ENCODE measurements at regions not wholly inside any gene's neighbourhood (a gene's known extent, or its start where the extent isn't known, plus 50 kb on each side); places are given as distances from the start of the nearest gene placed in this dataset.

DNA sequence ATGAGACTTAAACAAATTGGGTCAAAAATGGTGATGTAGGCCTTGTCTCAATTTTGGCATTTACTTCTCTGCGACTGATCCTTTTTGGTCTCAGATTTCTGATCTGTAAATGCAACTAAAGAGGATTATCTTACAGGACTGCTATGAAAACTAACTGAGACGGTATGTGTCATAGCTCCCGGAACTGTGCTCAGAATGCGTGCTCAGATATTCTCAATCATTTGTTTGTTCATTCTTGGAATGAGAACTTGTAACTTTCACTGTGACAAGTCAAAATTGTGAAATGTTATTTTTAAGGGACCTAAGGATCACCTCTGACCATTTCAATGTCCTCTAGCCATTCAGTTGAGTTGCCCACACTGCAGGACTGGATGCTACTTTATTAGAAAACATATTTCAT is 498.2 kb upstream of the PIK3C3 start:
- no peak overlapping the region for H3K27ac Mint-ChIP-seq (ENCODE audit: unreplicated experiment)
- Histone ChIP-seq H3K36me3 (ENCODE audit: control insufficient read depth, insufficient read depth, low read length) (no peaks in the 10 kb centered on the region), H3K27me3 (replicated peaks; ENCODE audit: control insufficient read depth, insufficient read depth, low read length) (no peaks in the 10 kb centered on the region), H3K4me1 (peaks cover 4% of the 10 kb centered on the region; the same call in 1 of the 2 replicates), H3K4me3 (ENCODE audit: low read depth, low read length) (no peak overlapping the region), H3K9me3 (no peaks in the 10 kb centered on the region)
- no peaks in the 10 kb centered on the region for H3K27me3 Mint-ChIP-seq (ENCODE audit: insufficient read depth, unreplicated experiment)
- DNase-seq = no peak
- CTCF ChIA-PET = no interaction called here
- TF ChIP-seq CTCF (IDR thresholded peaks at IDR 0.05; ENCODE audit: insufficient read depth in 1 of 2, low read depth in 1 of 2, low read length in 1 of 2, severe bottlenecking in 1 of 2, unreplicated experiment in 1 of 2) = no peak
- no TSS peak for BruUV-seq (replicated peaks)
- no peak overlapping the region for H3K4me3 Mint-ChIP-seq (ENCODE audit: unreplicated experiment)
- H3K9me3 Mint-ChIP-seq (ENCODE audit: unreplicated experiment) = no peaks in the 10 kb centered on the region
- POLR2A ChIA-PET = no interaction called here
- intact Hi-C loops (cut with micrococcal nuclease; ENCODE audit: unreplicated experiment) = no loop called here
- peaks cover 8% of the 10 kb centered on the region for H3K4me1 Mint-ChIP-seq (ENCODE audit: low read depth, unreplicated experiment)
- H3K36me3 Mint-ChIP-seq (ENCODE audit: insufficient read depth, unreplicated experiment) = no peaks in the 10 kb centered on the region

DNA sequence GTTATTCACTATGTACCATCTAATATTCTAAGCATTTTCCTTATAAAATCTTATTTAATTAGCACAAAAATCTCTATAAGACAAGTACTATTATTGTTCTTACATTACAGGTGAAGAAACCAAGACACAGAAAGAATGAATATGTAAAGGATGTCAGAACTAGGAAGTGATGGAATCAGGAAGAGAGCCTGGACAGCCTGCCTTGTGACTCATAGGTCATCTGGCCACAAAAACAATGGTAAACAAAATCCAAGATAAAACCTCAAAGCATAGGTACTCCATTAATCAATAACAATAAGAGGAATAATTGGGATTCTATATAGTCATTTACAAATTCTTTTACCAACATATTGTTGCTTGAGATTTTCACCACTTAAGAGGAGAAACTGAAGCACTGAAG is 505.4 kb upstream of the PIK3C3 start:
- ChIA-PET POLR2A (no interaction called here), CTCF (no interaction called here)
- H3K27me3 Mint-ChIP-seq (ENCODE audit: insufficient read depth, unreplicated experiment) = no peaks in the 10 kb centered on the region
- no peaks in the 10 kb centered on the region for H3K9me3 ChIP-seq
- H3K4me1 ChIP-seq = no peaks in the 10 kb centered on the region
- no peak for TF ChIP-seq CTCF (IDR thresholded peaks at IDR 0.05; ENCODE audit: insufficient read depth in 1 of 2, low read depth in 1 of 2, low read length in 1 of 2, severe bottlenecking in 1 of 2, unreplicated experiment in 1 of 2)
- DNase-seq = no peak
- intact Hi-C loops (cut with micrococcal nuclease; ENCODE audit: unreplicated experiment) = no loop called here
- no peaks in the 10 kb centered on the region for H3K27me3 ChIP-seq (replicated peaks; ENCODE audit: control insufficient read depth, insufficient read depth, low read length)
- no TSS peak for BruUV-seq (replicated peaks)
- H3K27ac Mint-ChIP-seq (ENCODE audit: unreplicated experiment) = no peak overlapping the region
- H3K4me3 Mint-ChIP-seq (ENCODE audit: unreplicated experiment) = no peak overlapping the region
- peaks cover 7% of the 10 kb centered on the region for H3K4me1 Mint-ChIP-seq (ENCODE audit: low read depth, unreplicated experiment)
- no peak overlapping the region for H3K4me3 ChIP-seq (ENCODE audit: low read depth, low read length)
- H3K36me3 ChIP-seq (ENCODE audit: control insufficient read depth, insufficient read depth, low read length) = no peaks in the 10 kb centered on the region
- no peaks in the 10 kb centered on the region for H3K36me3 Mint-ChIP-seq (ENCODE audit: insufficient read depth, unreplicated experiment)
- no peaks in the 10 kb centered on the region for H3K9me3 Mint-ChIP-seq (ENCODE audit: unreplicated experiment)

GRCh38 chr18:41444943-41445342 is 510.1 kb upstream of the PIK3C3 start:
- intact Hi-C loops (cut with micrococcal nuclease; ENCODE audit: unreplicated experiment) = no loop called here
- CTCF ChIA-PET = no interaction called here
- H3K36me3 ChIP-seq (ENCODE audit: control insufficient read depth, insufficient read depth, low read length) = no peaks in the 10 kb centered on the region
- H3K27me3 ChIP-seq (replicated peaks; ENCODE audit: control insufficient read depth, insufficient read depth, low read length) = no peaks in the 10 kb centered on the region
- Mint-ChIP-seq H3K36me3 (ENCODE audit: insufficient read depth, unreplicated experiment) (no peaks in the 10 kb centered on the region), H3K9me3 (ENCODE audit: unreplicated experiment) (no peaks in the 10 kb centered on the region), H3K4me3 (ENCODE audit: unreplicated experiment) (no peak overlapping the region), H3K4me1 (ENCODE audit: low read depth, unreplicated experiment) (peaks cover 7% of the 10 kb centered on the region), H3K27me3 (ENCODE audit: insufficient read depth, unreplicated experiment) (peaks cover 2% of the 10 kb centered on the region), H3K27ac (ENCODE audit: unreplicated experiment) (no peak overlapping the region)
- H3K4me3 ChIP-seq (ENCODE audit: low read depth, low read length) = no peak overlapping the region
- no peaks in the 10 kb centered on the region for H3K9me3 ChIP-seq
- POLR2A ChIA-PET = no interaction called here
- BruUV-seq (replicated peaks) = no TSS peak
- TF ChIP-seq CTCF (IDR thresholded peaks at IDR 0.05; ENCODE audit: insufficient read depth in 1 of 2, low read depth in 1 of 2, low read length in 1 of 2, severe bottlenecking in 1 of 2, unreplicated experiment in 1 of 2) = no peak
- no peaks in the 10 kb centered on the region for H3K4me1 ChIP-seq
- DNase-seq = no peak

Data from Caco-2 (cell line).